Endothelial cell of umbilical vein (primary cell): ENCODE measurements at regions not wholly inside any gene's neighbourhood (a gene's known extent, or its start where the extent isn't known, plus 50 kb on each side); places are given as distances from the start of the nearest gene placed in this dataset.

Source experiments
- BruUV-seq: library from RNA; stranded (reverse); fragments of 400-500 nt; replicated peaks from 2 replicates; lab custom pipeline; 2021; lab: Mats Ljungman, UMichigan
- CTCF ChIA-PET: fragments of 300-600, 350-600 bp; sonication (Branson Sonifier 250); formaldehyde crosslinking; loops from one replicate; lab custom pipeline; 2021; ENCODE audit warnings: antibody characterized with exemption, inconsistent platforms; lab: Charles Lee
- POLR2A ChIA-PET: fragments of 300-600, 350-600 bp; sonication (Branson Sonifier 250); formaldehyde crosslinking; loops from one replicate; lab custom pipeline; 2021; ENCODE audit warnings: antibody characterized with exemption, inconsistent platforms; lab: Charles Lee
- DNase-seq: peaks from one replicate; pipeline ENCODE4 v3.0.0-alpha.2; 2011; ENCODE audit warnings: low read depth, low spot score
- FAIRE-seq: peaks from 2 replicates; lab custom pipeline; 2011; peaks lifted over from hg19 to GRCh38; lab: Jason Lieb, UNC
- H2AFZ ChIP-seq: 2 replicates; pipeline ENCODE4 v1.6.0; 2012; ENCODE audit warnings: low read depth, low read length, control low read depth, inconsistent platforms
- H3K27ac ChIP-seq: 2 replicates; pipeline ENCODE4 v1.5.1; 2011; ENCODE audit warnings: low read depth, mild to moderate bottlenecking, control low read depth, low read length, moderate library complexity; ENCODE audit not compliant: insufficient read depth
- H3K27me3 ChIP-seq, 2 experiments: 2 replicates each; pipeline versions ENCODE4 v1.6.0 to v1.6.1; 2011; ENCODE audit warnings: low read length in 2 of 2, mixed read lengths in 1 of 2; ENCODE audit not compliant: control insufficient read depth in 2 of 2, insufficient read depth in 2 of 2
- H3K36me3 ChIP-seq, 2 experiments: 2 replicates in 1 of 2; 3 replicates in 1 of 2; pipeline ENCODE4 v1.5.1; 2011; ENCODE audit warnings: low read length in 2 of 2, mild to moderate bottlenecking in 1 of 2, moderate library complexity in 1 of 2; ENCODE audit not compliant: control insufficient read depth in 2 of 2, insufficient read depth in 2 of 2; ENCODE audit errors: extremely low read depth in 1 of 2
- H3K4me1 ChIP-seq: 3 replicates; pipeline ENCODE4 v1.5.1; 2011; ENCODE audit warnings: mild to moderate bottlenecking, low read length; ENCODE audit not compliant: control insufficient read depth, insufficient read depth; ENCODE audit errors: extremely low read depth
- H3K4me2 ChIP-seq: 2 replicates; pipeline ENCODE4 v1.6.1; 2011; ENCODE audit warnings: low read length, control low read depth, mixed read lengths; ENCODE audit not compliant: insufficient read depth
- H3K4me3 ChIP-seq, 3 experiments: fragments of 200-600 bp in 1 of 3; sonication (generic), shearing (Covaris generic) in 1 of 3; replicated peaks in 1 of 3; 2 replicates each; pipeline ENCODE4 v1.5.1; 2011 to 2016; ENCODE audit warnings: control low read depth in 3 of 3, low read length in 3 of 3, mild to moderate bottlenecking in 2 of 3, inconsistent platforms in 1 of 3, low read depth in 1 of 3, moderate library complexity in 1 of 3; ENCODE audit not compliant: insufficient read depth in 1 of 3
- H3K79me2 ChIP-seq: 2 replicates; pipeline ENCODE4 v1.6.0; 2012; ENCODE audit warnings: low read length, inconsistent platforms; ENCODE audit not compliant: control insufficient read depth, insufficient read depth
- H3K9ac ChIP-seq: replicated peaks from 2 replicates; pipeline ENCODE3; 2011; ENCODE audit warnings: low read length, control low read depth; ENCODE audit not compliant: insufficient read depth; ENCODE audit errors: extremely low read depth
- H3K9me1 ChIP-seq: replicated peaks from 3 replicates; pipeline ENCODE4 v1.6.0; 2011; ENCODE audit warnings: mild to moderate bottlenecking, low read length; ENCODE audit not compliant: control insufficient read depth, insufficient read depth; ENCODE audit errors: extremely low read depth
- H3K9me3 ChIP-seq: replicated peaks from 2 replicates; pipeline ENCODE4 v1.5.1; 2012; ENCODE audit warnings: low read length, inconsistent platforms; ENCODE audit not compliant: control insufficient read depth, insufficient read depth
- H4K20me1 ChIP-seq: replicated peaks from 2 replicates; pipeline ENCODE3; 2011; ENCODE audit warnings: mild to moderate bottlenecking, low read length; ENCODE audit not compliant: control insufficient read depth, insufficient read depth; ENCODE audit errors: extremely low read depth
- EZH2 ChIP-seq: IDR thresholded peaks from 2 replicates; pipeline ENCODE4 v1.6.1; 2012; ENCODE audit warnings: borderline replicate concordance, low read depth, mild to moderate bottlenecking, moderate library complexity, low read length, inconsistent platforms; ENCODE audit not compliant: severe bottlenecking
- FOS ChIP-seq: IDR thresholded peaks from 2 replicates; pipeline ENCODE4 v1.6.1; 2011; ENCODE audit warnings: mild to moderate bottlenecking, low read length, moderate library complexity, borderline replicate concordance; ENCODE audit not compliant: insufficient read depth
- GATA2 ChIP-seq: IDR thresholded peaks from 2 replicates; pipeline ENCODE4 v1.7.0; 2011; ENCODE audit warnings: low read depth, mild to moderate bottlenecking, moderate library complexity, mixed read lengths, low read length; ENCODE audit not compliant: insufficient read length, insufficient read depth
- JUN ChIP-seq: IDR thresholded peaks from 2 replicates; pipeline ENCODE4 v1.6.1; 2011; ENCODE audit warnings: borderline replicate concordance, low read depth; ENCODE audit not compliant: insufficient read length, insufficient read depth
- MYC ChIP-seq: IDR thresholded peaks from one replicate; pipeline ENCODE4 v1.6.1; 2011; ENCODE audit warnings: mild to moderate bottlenecking, low read depth, low read length
- POLR2A ChIP-seq: IDR thresholded peaks from 2 replicates; pipeline ENCODE4 v1.6.1; 2012; ENCODE audit warnings: low read depth, mild to moderate bottlenecking, control low read depth, low read length
- dilution Hi-C: fragments of 300-500 bp; cut with MboI; formaldehyde crosslinking; loops from one replicate; pipeline ENCODE4 v1.15.0; 2019; ENCODE audit warnings: low sequenced_read_pairs; ENCODE audit not compliant: extremely low pct_ligation_motif_present
- intact Hi-C: fragments of 100-400 bp; cut with micrococcal nuclease; formaldehyde crosslinking; loops from one replicate; pipeline ENCODE4 v1.10.0; 2022
- TF ChIP-seq, protein P1 (sequence below), 2 donors: IDR thresholded peaks; 1 replicate in 1 of 2; 2 replicates in 1 of 2; pipeline ENCODE4 v1.5.1; 2011; ENCODE audit warnings: low read length in 2 of 2, mild to moderate bottlenecking in 2 of 2, moderate library complexity in 2 of 2, control low read depth in 1 of 2, inconsistent platforms in 1 of 2, low read depth in 1 of 2; ENCODE audit not compliant: insufficient read depth in 1 of 2; ENCODE audit errors: extremely low read depth in 1 of 2
- TF ChIP-seq, protein P2 (sequence below): IDR thresholded peaks from 2 replicates; pipeline ENCODE4 v1.6.1; 2011; ENCODE audit not compliant: insufficient read depth, insufficient read length

GRCh38 chrX:113492895-113493294 is 652.3 kb upstream of the AMOT start:
- H3K27ac ChIP-seq = no peak overlapping the region
- no TSS peak for BruUV-seq
- no peak overlapping the region for H3K9ac ChIP-seq
- no peaks in the 10 kb centered on the region for H3K36me3 ChIP-seq
- no peak overlapping the region for H3K4me2 ChIP-seq
- no peaks in the 10 kb centered on the region for H3K27me3 ChIP-seq
- H3K9me1 ChIP-seq = no peaks in the 10 kb centered on the region
- H2AFZ ChIP-seq = no peak overlapping the region
- no peaks in the 10 kb centered on the region for H3K9me3 ChIP-seq
- H3K4me3 ChIP-seq = no peak overlapping the region
- CTCF ChIA-PET = no interaction called here
- dilution Hi-C loops = no loop called here
- no peak for TF ChIP-seq POLR2A
- no peak for TF ChIP-seq MYC
- no peak for TF ChIP-seq GATA2
- TF ChIP-seq, protein P1, sequence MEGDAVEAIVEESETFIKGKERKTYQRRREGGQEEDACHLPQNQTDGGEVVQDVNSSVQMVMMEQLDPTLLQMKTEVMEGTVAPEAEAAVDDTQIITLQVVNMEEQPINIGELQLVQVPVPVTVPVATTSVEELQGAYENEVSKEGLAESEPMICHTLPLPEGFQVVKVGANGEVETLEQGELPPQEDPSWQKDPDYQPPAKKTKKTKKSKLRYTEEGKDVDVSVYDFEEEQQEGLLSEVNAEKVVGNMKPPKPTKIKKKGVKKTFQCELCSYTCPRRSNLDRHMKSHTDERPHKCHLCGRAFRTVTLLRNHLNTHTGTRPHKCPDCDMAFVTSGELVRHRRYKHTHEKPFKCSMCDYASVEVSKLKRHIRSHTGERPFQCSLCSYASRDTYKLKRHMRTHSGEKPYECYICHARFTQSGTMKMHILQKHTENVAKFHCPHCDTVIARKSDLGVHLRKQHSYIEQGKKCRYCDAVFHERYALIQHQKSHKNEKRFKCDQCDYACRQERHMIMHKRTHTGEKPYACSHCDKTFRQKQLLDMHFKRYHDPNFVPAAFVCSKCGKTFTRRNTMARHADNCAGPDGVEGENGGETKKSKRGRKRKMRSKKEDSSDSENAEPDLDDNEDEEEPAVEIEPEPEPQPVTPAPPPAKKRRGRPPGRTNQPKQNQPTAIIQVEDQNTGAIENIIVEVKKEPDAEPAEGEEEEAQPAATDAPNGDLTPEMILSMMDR (IDR thresholded peaks at IDR 0.05; ENCODE audit: extremely low read depth in 1 of 2, insufficient read depth in 1 of 2, low read depth in 1 of 2, low read length in 2 of 2) = no peak
- no peak for TF ChIP-seq JUN
- TF ChIP-seq FOS = no peak
- TF ChIP-seq, protein P2, sequence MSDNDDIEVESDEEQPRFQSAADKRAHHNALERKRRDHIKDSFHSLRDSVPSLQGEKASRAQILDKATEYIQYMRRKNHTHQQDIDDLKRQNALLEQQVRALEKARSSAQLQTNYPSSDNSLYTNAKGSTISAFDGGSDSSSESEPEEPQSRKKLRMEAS = no peak
- TF ChIP-seq EZH2 = no peak
- FAIRE-seq = no peak
- no peak for DNase-seq
- H3K79me2 ChIP-seq = no peaks in the 10 kb centered on the region
- POLR2A ChIA-PET = no interaction called here
- no peaks in the 10 kb centered on the region for H4K20me1 ChIP-seq
- H3K4me1 ChIP-seq = no peaks in the 10 kb centered on the region
- intact Hi-C loops = no loop called here
